Amniotic stem cell (primary cell): ENCODE measurements at regions not wholly inside any gene's neighbourhood (a gene's known extent, or its start where the extent isn't known, plus 50 kb on each side); places are given as distances from the start of the nearest gene placed in this dataset.

Experiments used
- DNase-seq: peaks from one replicate; lab custom pipeline; 2025; lab: John Stamatoyannopoulos, UW

DNA sequence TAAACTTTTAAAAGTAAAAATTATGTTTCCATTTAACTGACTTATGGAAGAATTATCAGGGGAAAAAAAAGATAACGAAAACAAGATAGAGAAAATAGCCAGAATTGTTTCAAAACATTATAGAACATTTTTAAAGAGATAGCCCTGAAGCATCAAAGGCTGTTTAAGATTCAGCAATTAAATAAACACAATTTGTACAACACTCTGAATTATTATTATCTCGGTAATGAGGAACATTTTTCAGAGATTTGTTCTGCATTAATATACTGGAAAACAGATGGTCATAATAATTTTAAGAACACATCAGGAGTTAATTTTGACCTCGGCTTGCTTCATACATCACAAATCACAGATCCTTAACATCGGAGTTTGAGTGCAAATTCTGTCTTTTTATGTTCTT, 643.8 kb downstream of the SORCS1 start:
- DNase-seq, result no peak

DNA sequence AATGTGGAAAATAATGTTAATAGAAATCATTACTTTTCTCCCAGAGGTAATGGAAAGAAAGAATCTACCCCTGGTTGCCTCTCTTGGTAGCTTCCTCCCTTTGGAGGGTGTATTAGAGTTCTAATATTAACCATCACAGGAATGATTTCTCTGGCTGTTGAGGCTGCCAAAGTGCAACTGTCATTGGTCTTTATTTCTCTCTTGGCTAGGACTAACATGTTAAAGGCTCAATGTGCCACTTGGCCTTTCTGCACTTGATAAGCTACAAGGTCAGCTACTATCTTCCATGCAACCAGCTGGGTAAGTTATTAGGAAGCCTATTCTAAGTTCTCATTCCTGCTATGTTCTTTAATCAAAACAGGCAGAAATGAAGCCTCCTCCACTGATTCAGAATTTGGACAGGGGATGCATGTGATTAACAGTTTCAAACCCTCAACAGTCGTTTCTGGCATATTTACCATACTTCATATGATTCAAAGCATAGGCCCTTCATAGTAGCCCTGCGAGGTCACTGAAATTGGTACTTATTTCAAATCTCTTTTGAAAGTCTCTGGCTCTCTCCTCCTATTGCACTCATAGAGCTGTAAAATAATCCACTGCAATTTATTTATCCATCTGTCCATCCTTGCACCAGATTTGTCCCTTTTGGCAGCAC, 645.0 kb downstream of the SORCS1 start:
- DNase-seq, result no peak

DNA sequence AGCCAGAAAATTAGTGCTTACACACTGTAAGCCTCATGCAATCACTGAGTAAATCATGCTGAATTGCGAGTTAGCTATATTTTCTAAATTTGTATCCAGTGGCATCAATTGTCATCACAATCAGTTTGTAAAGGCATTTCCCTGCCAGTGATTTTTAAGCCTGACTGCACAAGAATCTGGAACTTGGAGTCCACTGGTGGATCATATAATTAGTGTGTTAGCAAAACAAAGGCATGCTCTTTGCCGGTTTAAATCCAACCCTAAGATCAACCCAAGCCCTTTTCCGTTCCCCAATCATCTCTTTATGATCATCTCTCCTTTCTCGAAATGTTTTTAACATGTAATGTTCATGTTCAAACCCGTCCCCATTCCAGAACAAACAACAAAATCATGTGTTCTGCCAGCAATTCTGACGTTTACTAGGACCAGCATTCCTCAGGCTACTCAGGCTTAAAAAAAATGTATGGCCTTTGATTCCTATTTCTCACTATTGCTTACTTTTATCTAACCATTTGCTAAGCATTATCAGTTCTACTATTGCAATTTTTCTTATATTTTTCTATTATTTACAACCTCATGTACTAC, 649.2 kb downstream of the SORCS1 start:
- no peak for DNase-seq

DNA sequence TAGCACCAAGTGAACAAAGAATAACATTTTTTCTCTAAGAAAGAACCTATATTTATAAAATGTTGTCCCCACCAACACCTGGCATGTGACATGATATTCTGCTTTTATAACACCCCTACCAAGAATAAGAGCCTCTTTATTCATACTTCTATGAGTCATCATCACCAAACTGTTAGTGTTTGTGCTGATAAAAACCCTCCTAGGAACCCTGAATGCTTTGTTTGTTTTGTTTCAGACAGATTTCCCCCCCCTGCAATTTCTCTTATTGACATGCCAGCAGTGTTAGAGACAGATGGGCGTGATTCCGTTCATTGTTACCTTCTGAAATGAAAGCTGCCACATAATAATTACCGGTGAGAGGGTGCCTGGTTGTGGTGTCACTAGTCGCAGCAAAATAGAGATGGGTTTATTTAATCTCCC, 651.1 kb downstream of the SORCS1 start:
- DNase-seq, result no peak

DNA sequence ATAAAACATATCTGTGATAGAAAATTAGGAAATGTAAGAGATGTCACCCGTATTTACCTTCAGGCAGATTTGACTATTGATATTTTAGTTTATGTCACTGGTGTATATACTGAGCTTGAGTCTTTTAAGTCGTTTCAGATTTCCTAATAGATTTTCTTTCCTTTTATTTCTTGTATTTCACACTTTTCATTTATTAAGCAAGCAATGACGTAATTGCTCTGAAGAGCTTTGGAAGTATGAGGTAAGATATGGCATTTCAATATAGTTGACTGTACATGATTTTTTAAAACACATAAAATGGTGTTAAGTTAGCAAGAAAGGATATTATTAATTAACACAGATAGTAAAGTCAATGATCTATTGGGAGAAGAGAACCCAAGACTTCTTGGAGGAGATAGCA, 652.6 kb downstream of the SORCS1 start:
- DNase-seq, result no peak

DNA sequence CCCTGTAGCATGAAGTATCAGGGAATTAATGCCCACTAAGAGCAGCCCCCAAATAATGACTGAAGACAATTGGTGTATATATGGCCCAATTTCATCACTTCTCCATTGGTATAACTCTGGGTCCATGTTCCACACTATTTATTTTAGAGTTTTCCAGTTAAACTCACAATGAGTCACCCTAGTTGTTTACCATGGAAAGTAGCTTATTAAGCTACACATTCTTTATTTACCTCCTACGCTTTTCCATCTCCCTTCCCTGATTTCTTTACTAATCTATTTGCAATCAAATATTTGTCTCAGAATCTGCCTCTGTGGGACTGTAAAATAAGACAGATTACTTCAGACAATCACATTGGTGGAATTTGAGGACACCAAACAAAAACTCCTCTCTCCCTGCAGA, 655.6 kb downstream of the SORCS1 start:
- no peak for DNase-seq

DNA sequence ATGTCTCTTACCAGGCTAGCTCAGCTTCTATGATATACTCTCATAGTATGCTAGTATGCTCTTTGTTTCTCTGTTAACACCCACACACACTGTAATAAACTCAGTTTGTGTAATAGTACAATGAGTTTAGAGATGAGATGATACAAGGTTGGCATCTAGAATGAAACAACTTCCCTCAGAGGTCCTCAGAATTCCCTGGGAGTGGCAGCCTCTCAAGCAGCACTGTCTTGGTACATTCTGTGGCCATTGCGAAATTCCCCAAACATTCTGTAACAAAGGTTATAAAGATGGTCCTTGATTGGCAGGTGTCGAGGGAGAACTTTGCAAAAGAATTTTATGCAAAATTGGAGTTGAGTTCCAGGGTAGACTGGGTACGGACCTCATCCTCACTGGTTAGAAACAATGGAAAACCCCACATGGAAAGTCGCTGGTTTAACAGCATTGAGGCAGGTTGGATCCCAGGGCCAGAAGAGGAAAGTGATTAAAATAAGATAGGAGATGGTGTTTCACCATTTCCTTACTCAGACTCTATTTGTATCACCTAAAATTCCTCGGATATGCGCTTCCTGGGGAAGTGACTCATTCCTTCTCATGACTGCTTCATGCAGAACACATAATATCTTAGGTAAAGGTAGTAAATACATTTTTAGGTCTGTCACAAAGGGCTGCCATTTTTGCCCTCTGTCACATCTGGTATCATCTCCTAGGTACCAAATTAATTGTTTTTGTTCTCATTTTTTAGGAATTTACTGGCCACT, 657.8 kb downstream of the SORCS1 start:
- DNase-seq, result no peak

DNA sequence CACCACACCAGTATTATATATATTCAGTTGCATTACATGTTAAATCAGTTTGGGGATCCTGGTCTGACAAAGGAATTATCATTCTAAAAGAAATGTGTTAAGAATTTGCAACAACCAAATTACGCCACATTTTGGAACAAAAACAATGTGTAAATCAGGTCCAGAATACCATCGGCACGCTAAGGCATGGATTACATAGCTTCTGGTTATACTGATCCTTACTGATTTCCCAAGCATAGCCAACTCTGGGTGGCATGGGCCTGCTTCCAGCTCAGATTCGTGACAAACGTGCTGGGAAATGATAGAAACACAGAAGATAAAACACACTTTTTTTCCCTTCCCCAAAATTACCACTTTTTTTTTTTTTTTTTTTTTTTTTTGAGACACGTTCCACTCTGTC, 660.0 kb downstream of the SORCS1 start:
- DNase-seq, result no peak

DNA sequence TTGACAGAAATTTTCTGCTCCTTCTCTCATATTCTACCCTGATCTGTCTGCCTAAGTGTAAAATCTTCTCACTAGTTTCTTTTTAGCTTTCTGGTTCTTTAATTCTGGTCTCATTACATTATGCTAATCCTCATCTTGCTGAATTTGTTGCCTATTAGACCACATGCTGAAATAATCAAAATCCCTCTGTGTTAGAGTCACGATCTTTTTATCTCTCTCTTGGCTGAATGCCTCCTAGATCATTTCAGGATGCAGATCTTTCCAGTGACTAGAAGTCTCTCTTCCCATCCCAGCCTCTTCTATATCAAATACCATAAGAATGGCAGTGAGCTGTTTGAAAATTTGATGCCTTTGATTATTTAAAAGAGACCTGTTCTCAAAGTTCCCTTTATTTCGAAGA, 661.9 kb downstream of the SORCS1 start:
- DNase-seq, result no peak

DNA sequence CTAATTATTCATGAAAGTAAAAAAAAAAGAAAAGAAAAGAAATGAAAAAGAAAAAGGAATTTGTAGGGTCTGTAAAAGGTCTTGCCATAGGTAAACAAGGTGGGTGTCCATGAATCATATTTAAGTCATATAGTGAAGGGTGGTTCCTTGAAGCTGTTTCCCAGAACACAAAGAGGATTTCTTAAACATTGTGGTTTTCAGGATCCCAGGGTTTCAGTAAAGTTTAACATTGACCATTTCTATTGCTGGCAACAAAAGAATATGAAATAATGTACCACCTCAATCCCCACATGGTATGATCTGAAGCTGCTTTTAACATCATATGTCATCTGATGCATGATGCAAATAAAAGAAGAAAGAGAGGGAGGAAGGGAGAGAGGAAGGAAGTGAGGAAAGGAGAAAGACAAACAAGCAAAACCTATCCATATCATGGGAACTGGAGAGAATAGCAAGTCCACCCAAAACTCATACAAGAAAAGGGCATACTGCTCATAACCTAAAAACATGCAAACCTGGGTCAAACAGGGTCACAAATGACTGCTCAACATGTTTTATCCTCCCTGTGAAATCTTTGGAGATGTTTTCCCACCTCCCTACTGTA, 663.5 kb downstream of the SORCS1 start:
- no peak for DNase-seq

DNA sequence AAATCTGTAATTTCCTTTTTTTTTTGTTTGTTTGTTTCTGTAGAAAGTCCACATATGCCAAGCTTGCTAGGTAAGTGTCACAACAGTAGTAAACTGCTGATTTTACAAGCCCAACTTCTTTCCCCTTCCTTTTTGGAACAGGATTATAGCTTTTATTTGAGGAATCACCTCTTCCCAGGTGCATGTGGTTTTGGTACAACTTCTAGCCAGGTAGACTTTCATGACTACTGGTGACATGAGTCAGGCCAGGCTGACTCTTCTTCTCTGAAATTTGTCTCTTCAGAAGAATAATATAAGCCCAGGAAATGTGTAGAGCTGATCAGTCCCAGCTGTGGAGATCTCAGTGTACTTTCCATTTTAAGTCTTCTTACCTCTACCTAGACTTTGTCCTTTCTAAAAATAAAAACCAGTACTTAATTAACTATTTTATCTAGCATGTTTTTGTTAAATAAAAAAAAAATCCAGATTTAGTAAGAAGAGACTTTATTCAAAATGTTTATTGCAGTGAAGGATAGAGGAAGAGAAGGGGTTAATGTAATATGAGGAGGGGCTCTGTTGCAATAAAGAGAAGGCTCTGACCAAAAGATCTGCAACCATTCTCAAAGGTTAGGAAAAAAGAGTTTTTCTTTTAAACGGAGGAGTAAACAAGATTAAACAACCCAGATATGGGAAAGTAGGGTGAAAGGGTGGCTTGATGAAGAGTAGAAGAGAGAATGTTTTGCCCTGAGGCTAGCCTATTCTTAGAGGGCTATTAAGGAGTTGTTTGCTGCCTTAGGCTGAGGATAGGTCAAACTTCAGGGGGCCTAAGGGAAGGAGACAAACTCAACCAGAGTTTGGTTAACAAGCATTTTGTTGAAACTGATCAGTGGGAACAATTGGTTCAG, 664.2 kb downstream of the SORCS1 start:
- no peak for DNase-seq

DNA sequence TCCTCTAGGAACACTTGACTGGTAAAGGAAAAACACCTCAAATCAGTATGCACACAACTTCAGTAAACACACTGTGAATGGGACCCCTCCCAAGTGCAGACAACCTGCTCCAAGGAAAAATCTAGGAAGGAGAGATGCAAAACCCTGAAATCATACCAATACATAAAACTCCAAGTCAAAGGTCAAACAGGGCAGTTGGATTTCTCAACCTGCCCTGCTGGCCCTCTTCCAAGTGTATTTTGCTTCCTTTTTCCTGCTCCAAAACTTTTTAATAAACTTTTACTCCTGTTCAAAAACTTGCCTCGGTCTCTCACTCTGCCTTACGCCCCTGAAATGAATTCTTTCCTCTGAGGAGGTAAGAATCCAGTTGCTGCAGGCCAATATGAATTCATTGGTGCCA, 665.1 kb downstream of the SORCS1 start:
- no peak for DNase-seq

DNA sequence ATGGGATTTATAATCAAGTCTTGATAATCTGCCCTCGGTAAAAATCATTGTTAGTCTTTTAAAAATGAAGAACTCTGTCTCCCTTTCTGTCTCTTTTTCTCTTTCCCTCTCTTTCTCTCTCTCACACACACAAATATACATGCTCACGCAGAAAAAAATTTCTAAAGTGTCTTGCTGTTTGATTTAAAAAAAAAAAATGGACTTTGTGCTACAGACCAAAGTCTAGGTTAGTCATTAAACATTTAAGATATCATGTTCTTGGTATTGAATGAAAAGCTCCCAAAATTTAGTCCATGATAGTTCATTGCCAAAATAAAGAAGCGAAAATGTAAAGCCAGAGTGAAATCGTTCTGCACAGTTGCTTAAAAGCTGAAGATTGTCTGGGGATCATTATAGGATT, 665.8 kb downstream of the SORCS1 start:
- DNase-seq, result no peak

DNA sequence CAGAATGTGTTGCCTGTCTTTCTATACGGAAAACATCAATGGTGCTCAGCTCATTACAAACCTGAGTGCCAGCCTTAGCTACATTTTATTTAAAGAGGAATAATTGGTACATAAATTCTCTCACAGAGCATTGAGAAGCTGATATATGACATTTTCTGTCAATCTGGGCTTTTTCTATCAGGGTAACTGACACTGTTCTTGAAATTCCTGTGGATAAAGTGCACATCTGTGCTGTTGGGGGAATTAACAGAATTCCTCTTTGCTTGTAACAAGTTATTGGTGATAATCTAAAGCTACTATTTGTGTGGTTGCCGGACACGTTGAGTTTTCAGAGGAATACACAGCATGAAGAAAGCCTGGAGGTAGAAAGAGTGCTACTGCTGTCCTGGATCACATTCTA, 668.6 kb downstream of the SORCS1 start:
- no peak for DNase-seq

DNA sequence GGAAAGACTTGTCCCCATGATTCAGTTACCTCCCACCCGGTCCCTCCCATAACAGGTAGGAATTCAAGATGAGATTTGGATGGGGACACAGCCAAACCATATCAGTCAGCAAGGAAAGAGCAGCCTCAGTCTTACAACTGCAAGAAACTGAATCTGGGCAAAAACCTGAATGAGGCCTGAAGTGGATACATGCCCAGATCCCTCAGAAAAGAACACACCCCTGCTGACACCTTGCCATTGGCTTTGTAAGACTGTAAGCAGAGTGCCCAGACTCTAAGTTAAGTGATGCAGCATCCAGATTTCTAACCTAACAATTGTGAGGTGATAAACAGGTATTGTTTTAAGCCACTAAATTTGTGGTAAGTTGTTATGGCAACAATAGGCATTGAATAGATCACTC, 670.8 kb downstream of the SORCS1 start:
- DNase-seq, result no peak

DNA sequence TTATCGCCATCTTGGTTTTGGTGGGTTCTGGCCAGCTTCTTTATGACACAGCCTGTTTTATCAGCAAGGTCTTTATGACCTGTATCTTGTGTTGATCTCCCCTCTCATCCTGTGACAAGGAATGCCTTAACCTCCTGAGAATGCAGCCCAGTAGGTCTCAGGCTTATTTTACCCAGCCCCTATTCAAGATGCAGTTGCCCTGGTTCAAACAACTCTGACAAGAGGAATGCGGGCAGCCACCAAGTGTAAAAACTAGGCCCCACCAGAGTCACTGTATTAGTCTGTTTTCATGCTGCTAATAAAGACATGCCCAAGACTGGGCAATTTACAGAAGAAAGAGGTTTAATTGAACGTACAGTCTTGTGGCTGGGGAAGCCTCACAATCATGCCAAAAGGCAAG, 671.3 kb downstream of the SORCS1 start:
- no peak for DNase-seq

DNA sequence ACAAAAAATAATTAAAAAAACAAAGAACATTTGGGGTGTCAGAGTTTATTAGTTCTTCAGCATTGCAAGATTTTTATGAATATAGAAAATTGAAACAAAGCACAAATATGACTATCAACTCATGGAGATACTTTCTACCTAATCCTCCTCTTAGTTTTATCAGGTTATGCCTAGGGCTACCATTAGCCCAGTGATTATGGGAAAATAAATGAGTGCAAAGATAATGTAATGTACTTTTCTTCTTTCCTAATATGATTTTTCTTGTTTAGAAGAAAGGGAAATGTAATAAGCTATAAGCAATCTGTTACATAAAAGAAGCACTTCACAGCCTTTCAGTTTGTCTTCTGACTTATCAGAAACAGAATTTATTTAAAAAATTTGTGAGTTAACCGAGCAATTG, 676.8 kb downstream of the SORCS1 start:
- DNase-seq, result no peak

DNA sequence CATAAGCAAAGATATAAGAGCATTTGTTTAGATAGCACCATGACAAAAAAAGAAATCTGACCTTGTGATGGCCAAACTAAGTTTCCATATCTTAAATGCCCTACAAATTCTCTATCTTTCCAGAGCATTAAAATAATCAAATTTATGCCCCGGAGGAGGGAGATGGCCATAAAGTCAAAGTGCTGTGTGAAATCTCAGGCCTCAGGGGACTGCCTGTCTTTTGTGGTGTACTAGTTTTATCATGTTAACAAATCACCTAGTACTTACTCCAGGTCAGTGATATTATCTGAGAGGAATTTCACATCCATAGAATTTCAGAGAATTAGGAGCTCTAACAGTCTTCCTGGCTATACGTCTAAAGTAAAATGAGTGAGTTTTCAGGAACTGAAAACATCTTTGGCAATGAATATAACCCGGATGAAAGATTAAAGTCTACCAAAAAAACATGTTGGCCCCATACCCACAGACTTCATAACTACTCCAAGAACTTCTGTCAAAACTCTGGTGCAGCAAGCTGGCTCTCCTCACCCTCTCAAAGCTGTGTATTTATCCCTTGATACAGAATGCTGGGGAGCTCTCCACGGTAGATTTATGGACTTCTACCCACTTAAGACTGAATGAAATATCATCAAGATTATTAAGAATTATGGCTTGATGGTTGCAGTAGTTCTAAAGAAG, 682.8 kb downstream of the SORCS1 start:
- no peak for DNase-seq

DNA sequence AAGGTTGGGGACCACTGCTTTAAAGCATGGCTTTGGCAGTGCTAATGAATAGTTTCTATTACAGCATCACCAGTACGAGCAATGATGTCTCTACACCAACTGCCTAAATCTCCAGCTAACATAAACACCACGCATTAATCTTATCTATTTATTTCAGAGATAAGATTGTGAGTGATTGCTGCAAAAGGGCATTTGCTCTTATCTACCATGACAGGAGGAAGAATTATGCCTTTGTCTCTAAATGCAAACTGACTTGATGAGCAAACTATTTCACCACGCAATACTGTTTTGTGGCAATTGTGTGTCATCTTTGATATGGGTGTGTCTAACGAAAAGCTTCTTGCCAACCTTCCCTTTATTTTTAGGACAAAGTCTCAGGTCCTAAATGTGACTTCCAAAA, 684.9 kb downstream of the SORCS1 start:
- no peak for DNase-seq

DNA sequence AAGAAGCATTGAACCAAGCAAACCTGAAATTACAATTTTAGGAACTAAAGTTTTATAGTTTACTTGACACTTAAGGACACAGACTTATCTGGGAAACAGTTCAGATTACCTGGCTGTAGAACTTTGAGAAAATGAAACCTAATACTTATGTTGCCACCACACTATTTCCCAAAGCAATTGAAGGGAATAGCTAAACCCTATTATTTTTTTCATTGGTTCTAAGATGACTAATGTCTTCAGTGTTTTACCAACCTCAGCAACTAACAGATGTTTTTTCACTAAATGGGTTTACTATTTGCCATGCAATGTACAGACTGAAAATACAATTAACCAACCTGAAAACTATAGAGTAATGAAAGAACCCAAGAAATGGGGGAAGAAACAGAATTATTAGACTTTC, 689.6 kb downstream of the SORCS1 start:
- DNase-seq, result no peak

DNA sequence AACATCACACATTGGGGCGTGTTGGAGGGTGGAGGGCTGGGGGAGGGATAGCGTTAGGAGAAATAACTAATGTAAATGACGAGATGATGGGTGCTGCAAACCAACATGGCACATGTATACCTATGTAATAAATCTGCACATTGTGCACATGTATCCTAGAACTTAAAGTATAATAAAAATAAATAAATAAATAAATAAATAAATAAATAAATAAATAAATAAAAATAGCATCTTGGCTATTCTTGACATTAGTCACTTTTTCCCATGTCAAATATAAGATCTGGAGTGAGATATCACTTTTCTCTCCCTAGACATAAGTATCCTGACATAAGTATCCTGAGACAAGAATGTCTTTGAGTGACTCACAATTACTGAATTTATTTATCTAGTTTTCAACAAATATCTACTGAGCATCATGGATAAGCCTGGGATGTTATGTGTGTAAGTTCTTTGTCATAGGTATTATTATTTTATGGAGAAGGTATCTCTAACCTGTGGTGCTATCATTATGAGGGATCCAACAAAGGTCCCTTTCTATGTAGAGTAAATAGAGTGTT, 691.3 kb downstream of the SORCS1 start:
- no peak for DNase-seq
